Skeletal muscle satellite cell (primary cell): ENCODE measurements at regions not wholly inside any gene's neighbourhood (a gene's known extent, or its start where the extent isn't known, plus 50 kb on each side); places are given as distances from the start of the nearest gene placed in this dataset.

Experiments
- H3K27me3 ChIP-seq: 2 replicates; pipeline ENCODE4 v1.7.0; 2013; ENCODE audit warnings: low read length; ENCODE audit not compliant: control insufficient read depth, insufficient read depth
- H3K36me3 ChIP-seq: 2 replicates; pipeline ENCODE4 v1.7.0; 2013; ENCODE audit warnings: mild to moderate bottlenecking, control low read depth, low read length; ENCODE audit not compliant: insufficient read depth
- H3K4me1 ChIP-seq: 2 replicates; pipeline ENCODE4 v1.7.0; 2013; ENCODE audit warnings: low read length; ENCODE audit not compliant: control insufficient read depth, insufficient read depth
- H3K4me2 ChIP-seq: 2 replicates; pipeline ENCODE4 v1.7.0; 2013; ENCODE audit warnings: mild to moderate bottlenecking, low read length
- H3K4me3 ChIP-seq: 2 replicates; pipeline ENCODE4 v1.7.0; 2013; ENCODE audit warnings: low read length
- H3K9ac ChIP-seq: 2 replicates; pipeline ENCODE4 v1.7.0; 2013; ENCODE audit warnings: mild to moderate bottlenecking, low read depth, low read length, moderate library complexity
- H3K9me3 ChIP-seq: replicated peaks from 2 replicates; pipeline ENCODE4 v1.7.0; 2013; ENCODE audit warnings: mild to moderate bottlenecking, control low read depth, low read length

- H3K27me3 ChIP-seq, result no peaks in the 10 kb centered on the region
- H3K36me3 ChIP-seq, result no peaks in the 10 kb centered on the region
- peaks cover 7% of the 10 kb centered on the region for H3K4me1 ChIP-seq
- no peak overlapping the region for H3K9ac ChIP-seq
- no peaks in the 10 kb centered on the region for H3K9me3 ChIP-seq
- no peak overlapping the region for H3K4me3 ChIP-seq
- H3K4me2 ChIP-seq, result no peak overlapping the region
Measured at GRCh38 chr21:35764586-35764985, 295.7 kb downstream of the SETD4 start.

GRCh38 chr21:35764077-35764476 is 296.2 kb downstream of the SETD4 start:
- Histone ChIP-seq H3K4me2 (no peak overlapping the region), H3K4me1 (peaks cover 7% of the 10 kb centered on the region), H3K27me3 (no peaks in the 10 kb centered on the region), H3K9ac (no peak overlapping the region), H3K9me3 (no peaks in the 10 kb centered on the region), H3K4me3 (no peak overlapping the region), H3K36me3 (no peaks in the 10 kb centered on the region)

- Histone ChIP-seq H3K4me3 (no peak overlapping the region), H3K36me3 (no peaks in the 10 kb centered on the region), H3K4me2 (no peak overlapping the region), H3K4me1 (no peaks in the 10 kb centered on the region), H3K9ac (no peak overlapping the region), H3K9me3 (no peaks in the 10 kb centered on the region), H3K27me3 (peaks cover 10% of the 10 kb centered on the region)
Measured at GRCh38 chr21:35754583-35754982, 305.7 kb downstream of the SETD4 start.

GRCh38 chr21:35753308-35753707 is 307.0 kb downstream of the SETD4 start:
- H3K4me2 ChIP-seq, result no peak overlapping the region
- H3K27me3 ChIP-seq, result peaks cover 10% of the 10 kb centered on the region
- H3K9ac ChIP-seq, result no peak overlapping the region
- no peaks in the 10 kb centered on the region for H3K36me3 ChIP-seq
- H3K4me1 ChIP-seq, result no peaks in the 10 kb centered on the region
- no peak overlapping the region for H3K4me3 ChIP-seq
- H3K9me3 ChIP-seq, result no peaks in the 10 kb centered on the region

GRCh38 chr21:35751171-35751570 is 309.2 kb downstream of the SETD4 start:
- H3K9me3 ChIP-seq, result no peaks in the 10 kb centered on the region
- no peak overlapping the region for H3K9ac ChIP-seq
- H3K4me2 ChIP-seq, result no peak overlapping the region
- H3K4me1 ChIP-seq, result peaks cover 2% of the 10 kb centered on the region
- H3K4me3 ChIP-seq, result no peak overlapping the region
- H3K36me3 ChIP-seq, result no peaks in the 10 kb centered on the region
- peaks cover 5% of the 10 kb centered on the region for H3K27me3 ChIP-seq

- Histone ChIP-seq H3K4me3 (no peak overlapping the region), H3K9me3 (no peaks in the 10 kb centered on the region), H3K36me3 (no peaks in the 10 kb centered on the region), H3K27me3 (peaks cover 3% of the 10 kb centered on the region), H3K4me2 (no peak overlapping the region), H3K4me1 (peaks cover 13% of the 10 kb centered on the region), H3K9ac (no peak overlapping the region)
Measured at GRCh38 chr21:35749904-35750303, 310.4 kb downstream of the SETD4 start.

GRCh38 chr21:35748678-35749314 is 311.5 kb downstream of the SETD4 start:
- H3K4me2 ChIP-seq, result no peak overlapping the region
- no peaks in the 10 kb centered on the region for H3K9me3 ChIP-seq
- peaks cover 22% of the 10 kb centered on the region for H3K4me1 ChIP-seq
- no peaks in the 10 kb centered on the region for H3K36me3 ChIP-seq
- H3K27me3 ChIP-seq, result no peaks in the 10 kb centered on the region
- no peak overlapping the region for H3K4me3 ChIP-seq
- no peak overlapping the region for H3K9ac ChIP-seq

GRCh38 chr21:35743571-35743970 is 316.8 kb downstream of the SETD4 start:
- Histone ChIP-seq H3K9me3 (no peaks in the 10 kb centered on the region), H3K4me2 (peak overlapping the region; percentile 12), H3K9ac (no peak overlapping the region), H3K4me3 (peak overlapping the region; percentile 3), H3K27me3 (no peaks in the 10 kb centered on the region), H3K4me1 (peaks cover 33% of the 10 kb centered on the region), H3K36me3 (no peaks in the 10 kb centered on the region)

- H3K27me3 ChIP-seq, result no peaks in the 10 kb centered on the region
- peaks cover 22% of the 10 kb centered on the region for H3K4me1 ChIP-seq
- no peak overlapping the region for H3K4me2 ChIP-seq
- no peaks in the 10 kb centered on the region for H3K36me3 ChIP-seq
- no peak overlapping the region for H3K9ac ChIP-seq
- no peaks in the 10 kb centered on the region for H3K9me3 ChIP-seq
- no peak overlapping the region for H3K4me3 ChIP-seq
Measured at GRCh38 chr21:35738347-35738961, 321.9 kb downstream of the SETD4 start.

GRCh38 chr21:35737899-35738346 is 322.4 kb downstream of the SETD4 start:
- Histone ChIP-seq H3K4me3 (no peak overlapping the region), H3K9me3 (no peaks in the 10 kb centered on the region), H3K27me3 (no peaks in the 10 kb centered on the region), H3K9ac (no peak overlapping the region), H3K4me2 (no peak overlapping the region), H3K36me3 (no peaks in the 10 kb centered on the region), H3K4me1 (peaks cover 17% of the 10 kb centered on the region)

GRCh38 chr21:35737449-35737848 is 322.9 kb downstream of the SETD4 start:
- H3K27me3 ChIP-seq, result no peaks in the 10 kb centered on the region
- peaks cover 17% of the 10 kb centered on the region for H3K4me1 ChIP-seq
- no peak overlapping the region for H3K4me3 ChIP-seq
- H3K36me3 ChIP-seq, result no peaks in the 10 kb centered on the region
- H3K9ac ChIP-seq, result no peak overlapping the region
- no peak overlapping the region for H3K4me2 ChIP-seq
- no peaks in the 10 kb centered on the region for H3K9me3 ChIP-seq

- H3K4me2 ChIP-seq, result no peak overlapping the region
- H3K9ac ChIP-seq, result no peak overlapping the region
- no peaks in the 10 kb centered on the region for H3K36me3 ChIP-seq
- H3K27me3 ChIP-seq, result peaks cover 5% of the 10 kb centered on the region
- no peak overlapping the region for H3K4me3 ChIP-seq
- H3K4me1 ChIP-seq, result peaks cover 6% of the 10 kb centered on the region
- H3K9me3 ChIP-seq, result no peaks in the 10 kb centered on the region
Measured at GRCh38 chr21:35732788-35733187, 327.5 kb downstream of the SETD4 start.
